Adipocyte (in vitro differentiated cells): ENCODE measurements at regions not wholly inside any gene's neighbourhood (a gene's known extent, or its start where the extent isn't known, plus 50 kb on each side); places are given as distances from the start of the nearest gene placed in this dataset.

Experiments used
- DNase-seq: peaks from one replicate; pipeline ENCODE4 v3.0.0-alpha.2; 2015; ENCODE audit warnings: low read depth
- H3K27me3 ChIP-seq: replicated peaks from 2 replicates; pipeline ENCODE4 v1.7.0; 2013; ENCODE audit warnings: mild to moderate bottlenecking, low read length, moderate library complexity; ENCODE audit not compliant: control insufficient read depth, insufficient read depth
- H3K36me3 ChIP-seq: 2 replicates; pipeline ENCODE4 v1.7.0; 2013; ENCODE audit warnings: low read length, mild to moderate bottlenecking, moderate library complexity; ENCODE audit not compliant: control insufficient read depth, insufficient read depth, severe bottlenecking
- H3K4me1 ChIP-seq: 2 replicates; pipeline ENCODE4 v1.7.0; 2013; ENCODE audit warnings: mild to moderate bottlenecking, low read length, moderate library complexity; ENCODE audit not compliant: control insufficient read depth, insufficient read depth
- H3K4me3 ChIP-seq: 2 replicates; pipeline ENCODE4 v1.7.0; 2013; ENCODE audit warnings: mild to moderate bottlenecking, low read length, moderate library complexity
- H3K9ac ChIP-seq: 2 replicates; pipeline ENCODE4 v1.7.0; 2013; ENCODE audit warnings: mild to moderate bottlenecking, low read length, moderate library complexity
- H3K9me3 ChIP-seq: 2 replicates; pipeline ENCODE4 v1.7.0; 2013; ENCODE audit warnings: mild to moderate bottlenecking, low read length, moderate library complexity; ENCODE audit not compliant: control insufficient read depth

- Histone ChIP-seq H3K9ac (no peak overlapping the region), H3K27me3 (peaks cover 3% of the 10 kb centered on the region), H3K9me3 (no peaks in the 10 kb centered on the region), H3K4me1 (peaks cover 3% of the 10 kb centered on the region), H3K4me3 (no peak overlapping the region), H3K36me3 (no peaks in the 10 kb centered on the region)
- no peak for DNase-seq
Observed at GRCh38 chr3:150070271-150070670, 99.6 kb upstream of the PFN2 start.

- H3K4me3 ChIP-seq = no peak overlapping the region
- no peaks in the 10 kb centered on the region for H3K9me3 ChIP-seq
- no peaks in the 10 kb centered on the region for H3K36me3 ChIP-seq
- peaks cover under 1% of the 10 kb centered on the region for H3K4me1 ChIP-seq
- H3K27me3 ChIP-seq = peaks cover 3% of the 10 kb centered on the region
- H3K9ac ChIP-seq = no peak overlapping the region
- no peak for DNase-seq
Observed at GRCh38 chr3:150069633-150070032, 98.9 kb upstream of the PFN2 start.

- peaks cover 3% of the 10 kb centered on the region for H3K27me3 ChIP-seq
- H3K9me3 ChIP-seq = no peaks in the 10 kb centered on the region
- H3K36me3 ChIP-seq = no peaks in the 10 kb centered on the region
- H3K9ac ChIP-seq = no peak overlapping the region
- H3K4me3 ChIP-seq = no peak overlapping the region
- H3K4me1 ChIP-seq = no peaks in the 10 kb centered on the region
- DNase-seq = no peak
Observed at GRCh38 chr3:150069154-150069527, 98.4 kb upstream of the PFN2 start.

- no peaks in the 10 kb centered on the region for H3K9me3 ChIP-seq
- H3K36me3 ChIP-seq = no peaks in the 10 kb centered on the region
- no peak for DNase-seq
- peaks cover 3% of the 10 kb centered on the region for H3K27me3 ChIP-seq
- H3K9ac ChIP-seq = no peak overlapping the region
- H3K4me3 ChIP-seq = no peak overlapping the region
- H3K4me1 ChIP-seq = no peaks in the 10 kb centered on the region
Observed at GRCh38 chr3:150068440-150069153, 97.9 kb upstream of the PFN2 start.

- peaks cover 3% of the 10 kb centered on the region for H3K27me3 ChIP-seq
- no peaks in the 10 kb centered on the region for H3K9me3 ChIP-seq
- no peak overlapping the region for H3K9ac ChIP-seq
- peaks cover 8% of the 10 kb centered on the region for H3K4me1 ChIP-seq
- H3K4me3 ChIP-seq = no peak overlapping the region
- no peaks in the 10 kb centered on the region for H3K36me3 ChIP-seq
- no peak for DNase-seq
Observed at GRCh38 chr3:150067561-150067960, 96.9 kb upstream of the PFN2 start.

GRCh38 chr3:150064971-150065370, 94.3 kb upstream of the PFN2 start:
- H3K36me3 ChIP-seq = no peaks in the 10 kb centered on the region
- H3K9ac ChIP-seq = no peak overlapping the region
- peaks cover 3% of the 10 kb centered on the region for H3K27me3 ChIP-seq
- no peak overlapping the region for H3K4me3 ChIP-seq
- H3K4me1 ChIP-seq = peaks cover 21% of the 10 kb centered on the region
- no peaks in the 10 kb centered on the region for H3K9me3 ChIP-seq
- DNase-seq = no peak

- H3K4me1 ChIP-seq = peaks cover 21% of the 10 kb centered on the region
- peaks cover 2% of the 10 kb centered on the region for H3K27me3 ChIP-seq
- H3K9me3 ChIP-seq = no peaks in the 10 kb centered on the region
- H3K36me3 ChIP-seq = no peaks in the 10 kb centered on the region
- no peak overlapping the region for H3K4me3 ChIP-seq
- no peak overlapping the region for H3K9ac ChIP-seq
- no peak for DNase-seq
Observed at GRCh38 chr3:150063237-150063636, 92.5 kb upstream of the PFN2 start.

- peak; percentile 86 for DNase-seq
- Histone ChIP-seq H3K9me3 (no peaks in the 10 kb centered on the region), H3K9ac (peak overlapping the region; percentile 76), H3K4me1 (peaks cover 21% of the 10 kb centered on the region), H3K4me3 (peak overlapping the region; percentile 74), H3K27me3 (no peaks in the 10 kb centered on the region), H3K36me3 (no peaks in the 10 kb centered on the region)
Observed at GRCh38 chr3:150062492-150062891, 91.8 kb upstream of the PFN2 start.

- Histone ChIP-seq H3K27me3 (peaks cover 3% of the 10 kb centered on the region), H3K9ac (no peak overlapping the region), H3K4me3 (no peak overlapping the region), H3K36me3 (no peaks in the 10 kb centered on the region), H3K4me1 (peaks cover 21% of the 10 kb centered on the region), H3K9me3 (no peaks in the 10 kb centered on the region)
- DNase-seq = peak; percentile 15
Observed at GRCh38 chr3:150061288-150062024, 90.8 kb upstream of the PFN2 start.

GRCh38 chr3:150059729-150060128, 89.0 kb upstream of the PFN2 start:
- Histone ChIP-seq H3K4me1 (peaks cover 21% of the 10 kb centered on the region), H3K4me3 (no peak overlapping the region)

GRCh38 chr3:150059241-150059640, 88.5 kb upstream of the PFN2 start:
- Histone ChIP-seq H3K27me3 (peaks cover 12% of the 10 kb centered on the region), H3K4me1 (peaks cover 21% of the 10 kb centered on the region), H3K4me3 (no peak overlapping the region), H3K9ac (no peak overlapping the region), H3K36me3 (no peaks in the 10 kb centered on the region), H3K9me3 (no peaks in the 10 kb centered on the region)
- DNase-seq = no peak

More at GRCh38 chr3:150059729-150060128, 89.0 kb upstream of the PFN2 start:
- Histone ChIP-seq H3K27me3 (peaks cover 12% of the 10 kb centered on the region), H3K9me3 (no peaks in the 10 kb centered on the region), H3K36me3 (no peaks in the 10 kb centered on the region), H3K9ac (no peak overlapping the region)
- DNase-seq = no peak
